ENCODE measurements at regions not wholly inside any gene's neighbourhood (a gene's known extent, or its start where the extent isn't known, plus 50 kb on each side); places are given as distances from the start of the nearest gene placed in this dataset.
"Not testable (repeated sequence)": the region's sequence is repeated elsewhere in the genome, so short reads cannot be mapped to it uniquely, and the experiment has no call there.

GRCh38 chr7:81057469-81057868 lies 138.6 kb upstream of the SEMA3C start:
- not testable (repeated sequence) for DNase-seq

GRCh38 chr7:81053623-81054022 lies 134.8 kb upstream of the SEMA3C start:
- no peak for DNase-seq

- peak in 1 of 3 donors; percentile 28 for DNase-seq
Observed at GRCh38 chr7:81051811-81052413, 133.1 kb upstream of the SEMA3C start.

- no peak for DNase-seq
Observed at GRCh38 chr7:81045491-81046030, 126.7 kb upstream of the SEMA3C start.

GRCh38 chr7:81042646-81043045 lies 123.8 kb upstream of the SEMA3C start:
- DNase-seq, result not testable (repeated sequence)

GRCh38 chr7:81040496-81040895 lies 121.6 kb upstream of the SEMA3C start:
- DNase-seq, result no peak

GRCh38 chr7:81036871-81037270 lies 118.0 kb upstream of the SEMA3C start:
- no peak for DNase-seq

GRCh38 chr7:81036057-81036456 lies 117.2 kb upstream of the SEMA3C start:
- DNase-seq, result peak in 1 of 3 donors; percentile 23

- DNase-seq, result no peak
Observed at GRCh38 chr7:81031996-81032395, 113.1 kb upstream of the SEMA3C start.

GRCh38 chr7:81031243-81031642 lies 112.4 kb upstream of the SEMA3C start:
- DNase-seq, result no peak

- DNase-seq, result no peak
Observed at GRCh38 chr7:81030472-81030871, 111.6 kb upstream of the SEMA3C start.

- DNase-seq, result peak; percentile 49 to 81 (median 63)
Observed at GRCh38 chr7:81029511-81029910, 110.7 kb upstream of the SEMA3C start.

- no peak for DNase-seq
Observed at GRCh38 chr7:81025360-81025759, 106.5 kb upstream of the SEMA3C start.

- no peak for DNase-seq
Observed at GRCh38 chr7:81014908-81015307, 96.1 kb upstream of the SEMA3C start.

- DNase-seq, result no peak
Observed at GRCh38 chr7:81014266-81014665, 95.4 kb upstream of the SEMA3C start.

- peak; percentile 41 to 72 (median 52) for DNase-seq
Observed at GRCh38 chr7:81013083-81013817, 94.4 kb upstream of the SEMA3C start.

GRCh38 chr7:81008901-81009300 lies 90.0 kb upstream of the SEMA3C start:
- no peak for DNase-seq

GRCh38 chr7:81007051-81007450 lies 88.2 kb upstream of the SEMA3C start:
- DNase-seq, result peak; percentile 67 to 90 (median 82)

- peak; percentile 63 to 91 (median 70) for DNase-seq
Observed at GRCh38 chr7:81005254-81005653, 86.4 kb upstream of the SEMA3C start.

GRCh38 chr7:81004098-81004497 lies 85.2 kb upstream of the SEMA3C start:
- no peak for DNase-seq

- DNase-seq, result no peak
Observed at GRCh38 chr7:81003326-81003725, 84.5 kb upstream of the SEMA3C start.

GRCh38 chr7:81002421-81002820 lies 83.6 kb upstream of the SEMA3C start:
- peak in 1 of 3 donors; percentile 57 for DNase-seq

- no peak for DNase-seq
Observed at GRCh38 chr7:80999771-81000170, 80.9 kb upstream of the SEMA3C start.
